ENCODE measurements at regions not wholly inside any gene's neighbourhood (a gene's known extent, or its start where the extent isn't known, plus 50 kb on each side); places are given as distances from the start of the nearest gene placed in this dataset.

DNA sequence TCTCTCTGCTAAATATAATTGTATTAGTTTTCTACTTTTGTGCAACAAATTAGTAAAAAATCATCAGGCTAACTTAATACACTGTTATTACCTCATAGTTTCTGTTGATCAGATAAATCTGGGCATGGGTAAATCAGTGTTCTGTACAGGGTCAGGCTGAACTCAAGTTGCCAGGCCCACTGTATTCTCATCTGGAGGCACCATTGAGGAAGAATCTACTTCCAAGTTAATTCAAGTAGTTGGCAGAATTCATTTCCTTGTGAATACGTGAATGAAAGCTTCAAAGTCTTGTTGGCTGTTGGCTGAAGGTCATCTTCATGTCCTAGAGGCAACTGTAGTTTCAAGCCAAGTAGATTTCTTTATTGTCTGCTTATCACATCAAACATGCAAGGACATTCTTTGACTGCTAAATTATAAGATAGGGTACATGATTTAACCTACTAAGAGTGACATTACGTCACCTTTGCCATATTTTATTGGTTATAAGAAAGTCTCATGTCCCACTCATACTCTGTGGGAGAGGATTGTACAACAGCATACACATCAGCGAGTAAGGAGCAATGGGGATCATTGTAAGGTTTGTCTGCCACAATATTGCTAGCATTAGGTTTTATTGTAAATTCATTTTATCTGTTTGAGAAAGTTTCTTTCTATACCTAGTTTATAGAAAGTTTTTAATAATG is 1219.0 kb downstream of the ARAP2 start:
- Mint-ChIP-seq H3K27me3 (ENCODE audit: insufficient read depth) (peaks cover 2% of the 10 kb centered on the region; the same call in 1 of the 2 replicates), H3K4me1 (ENCODE audit: low read depth) (peaks cover 25% of the 10 kb centered on the region; the same call in 1 of the 2 replicates), H3K27ac (peak overlapping the region; percentile 47; the same call in 1 of the 2 replicates), H3K9me3 (peaks cover 24% of the 10 kb centered on the region), H3K4me3 (peak overlapping the region; percentile 73; the same call in 1 of the 2 replicates), H3K36me3 (ENCODE audit: low read depth) (no peaks in the 10 kb centered on the region)
- TF ChIP-seq, protein P1, sequence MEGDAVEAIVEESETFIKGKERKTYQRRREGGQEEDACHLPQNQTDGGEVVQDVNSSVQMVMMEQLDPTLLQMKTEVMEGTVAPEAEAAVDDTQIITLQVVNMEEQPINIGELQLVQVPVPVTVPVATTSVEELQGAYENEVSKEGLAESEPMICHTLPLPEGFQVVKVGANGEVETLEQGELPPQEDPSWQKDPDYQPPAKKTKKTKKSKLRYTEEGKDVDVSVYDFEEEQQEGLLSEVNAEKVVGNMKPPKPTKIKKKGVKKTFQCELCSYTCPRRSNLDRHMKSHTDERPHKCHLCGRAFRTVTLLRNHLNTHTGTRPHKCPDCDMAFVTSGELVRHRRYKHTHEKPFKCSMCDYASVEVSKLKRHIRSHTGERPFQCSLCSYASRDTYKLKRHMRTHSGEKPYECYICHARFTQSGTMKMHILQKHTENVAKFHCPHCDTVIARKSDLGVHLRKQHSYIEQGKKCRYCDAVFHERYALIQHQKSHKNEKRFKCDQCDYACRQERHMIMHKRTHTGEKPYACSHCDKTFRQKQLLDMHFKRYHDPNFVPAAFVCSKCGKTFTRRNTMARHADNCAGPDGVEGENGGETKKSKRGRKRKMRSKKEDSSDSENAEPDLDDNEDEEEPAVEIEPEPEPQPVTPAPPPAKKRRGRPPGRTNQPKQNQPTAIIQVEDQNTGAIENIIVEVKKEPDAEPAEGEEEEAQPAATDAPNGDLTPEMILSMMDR (IDR thresholded peaks at IDR 0.05) = no peak
- DNase-seq = no peak

DNA sequence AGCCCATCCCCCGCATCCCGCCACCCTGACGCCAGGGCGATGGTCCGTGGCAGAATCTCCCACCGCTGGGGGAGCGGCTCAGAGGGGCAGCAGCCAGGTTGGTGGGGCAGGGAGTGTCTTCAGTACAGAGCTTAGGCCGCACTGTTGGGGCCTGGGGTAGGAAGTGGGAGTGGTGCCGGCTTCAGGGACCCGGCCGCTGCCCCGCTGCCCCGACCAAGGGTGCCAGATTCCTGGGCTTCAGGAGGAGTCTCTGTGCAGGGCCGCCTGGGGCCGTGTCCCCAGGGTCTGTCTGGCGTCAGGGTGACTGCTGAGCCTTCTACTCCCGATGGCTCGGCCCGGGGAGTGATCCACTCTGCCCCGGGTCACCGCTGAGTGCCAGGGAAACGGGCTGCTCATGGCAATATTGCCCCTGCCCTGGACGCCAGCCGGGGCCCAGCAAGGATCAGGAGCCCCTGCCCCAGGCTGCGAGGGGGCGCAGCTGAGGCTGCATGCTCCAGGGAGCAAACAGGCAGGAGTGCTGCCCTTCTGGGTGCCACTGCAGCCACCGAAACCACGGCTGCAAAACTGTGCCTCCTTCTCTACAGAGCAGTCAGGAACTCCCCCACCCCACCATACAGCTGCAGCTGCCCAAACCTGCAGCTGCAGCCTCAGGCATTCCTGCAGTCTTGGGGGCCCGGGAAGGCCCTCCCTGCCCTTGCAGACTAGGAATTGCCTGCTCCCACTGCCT is 1206.1 kb downstream of the ARAP2 start:
- Mint-ChIP-seq H3K27ac (no peak overlapping the region), H3K27me3 (ENCODE audit: insufficient read depth) (no peaks in the 10 kb centered on the region), H3K9me3 (peaks cover 10% of the 10 kb centered on the region), H3K4me3 (no peak overlapping the region), H3K36me3 (ENCODE audit: low read depth) (peaks cover 5% of the 10 kb centered on the region; the same call in 1 of the 2 replicates), H3K4me1 (ENCODE audit: low read depth) (no peaks in the 10 kb centered on the region; the same call in 1 of the 2 replicates)
- TF ChIP-seq, protein P1 (IDR thresholded peaks at IDR 0.05) = no peak
- no peak for DNase-seq

DNA sequence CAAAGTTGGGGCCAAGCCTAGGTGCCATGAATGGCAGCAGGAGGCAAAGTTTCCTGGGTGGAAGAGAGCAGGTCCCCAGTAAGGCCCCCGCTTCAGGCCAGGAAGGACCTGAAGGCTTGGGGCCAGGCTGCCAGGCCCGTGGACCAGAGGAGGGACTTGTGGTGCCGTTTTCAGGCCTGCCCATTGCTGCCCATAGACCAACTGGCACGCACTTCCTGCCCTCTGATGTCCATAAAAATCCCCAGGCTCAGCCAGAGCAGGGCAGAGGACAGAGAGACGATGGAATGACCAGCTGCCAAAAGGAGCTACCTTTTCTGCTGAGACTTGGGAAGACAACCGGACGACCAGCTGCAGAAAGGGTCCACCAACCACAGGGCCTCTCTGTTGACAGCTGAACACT is 1205.5 kb downstream of the ARAP2 start:
- no peak for DNase-seq
- Mint-ChIP-seq H3K4me1 (ENCODE audit: low read depth) (no peaks in the 10 kb centered on the region; the same call in 1 of the 2 replicates), H3K36me3 (ENCODE audit: low read depth) (peaks cover 5% of the 10 kb centered on the region; the same call in 1 of the 2 replicates), H3K9me3 (peaks cover 8% of the 10 kb centered on the region), H3K27ac (no peak overlapping the region), H3K4me3 (no peak overlapping the region), H3K27me3 (ENCODE audit: insufficient read depth) (no peaks in the 10 kb centered on the region)
- TF ChIP-seq, protein P1 (IDR thresholded peaks at IDR 0.05) = no peak

DNA sequence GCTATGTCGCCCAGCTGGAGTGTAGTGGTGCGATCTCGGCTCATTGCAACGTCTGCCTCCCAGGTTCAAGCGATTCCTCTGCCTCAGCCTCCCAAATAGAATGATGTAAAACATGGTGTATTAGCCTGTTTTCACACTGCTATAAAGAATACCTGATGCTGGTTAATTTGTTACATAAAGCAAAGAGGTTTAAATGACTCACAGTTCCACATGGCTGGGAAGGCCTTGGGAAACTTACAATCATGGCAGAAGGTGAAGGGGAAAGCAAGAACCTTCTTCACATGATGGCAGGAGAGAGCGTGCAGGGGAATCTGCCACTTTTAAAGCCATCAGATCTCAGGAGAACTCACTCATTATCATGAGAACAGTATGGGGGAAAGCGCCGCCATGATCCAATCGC is 1191.8 kb downstream of the ARAP2 start:
- Mint-ChIP-seq H3K27ac (no peak overlapping the region), H3K4me1 (ENCODE audit: low read depth) (no peaks in the 10 kb centered on the region), H3K36me3 (ENCODE audit: low read depth) (no peaks in the 10 kb centered on the region; the same call in 1 of the 2 replicates), H3K9me3 (peaks cover 17% of the 10 kb centered on the region; the same call in 1 of the 2 replicates), H3K27me3 (ENCODE audit: insufficient read depth) (no peaks in the 10 kb centered on the region), H3K4me3 (no peak overlapping the region)
- DNase-seq = no peak
- TF ChIP-seq, protein P1 (IDR thresholded peaks at IDR 0.05) = no peak

DNA sequence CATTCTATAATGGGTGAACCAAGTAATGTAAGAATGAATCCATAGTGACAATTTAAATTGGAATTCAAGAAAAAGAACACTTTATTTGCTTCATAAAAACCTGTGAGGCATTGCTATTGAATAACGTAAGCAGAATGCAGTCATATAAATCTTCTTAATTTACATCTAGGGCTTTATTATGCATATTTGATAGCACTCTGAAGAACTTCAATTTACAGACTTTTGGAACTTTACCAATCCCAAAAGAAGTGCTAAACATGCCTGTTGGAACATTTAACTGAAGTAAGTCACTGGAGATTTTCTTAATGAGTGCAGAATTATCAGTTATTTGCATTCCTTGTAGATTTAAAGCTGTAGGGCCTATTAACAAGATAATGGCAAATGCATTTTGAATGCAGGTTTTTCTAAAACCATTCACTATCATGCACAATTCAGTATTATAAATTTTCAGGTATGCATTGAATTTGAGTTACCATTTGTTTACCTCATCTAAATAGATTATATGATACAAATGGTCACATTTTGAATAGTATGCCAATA is 1181.2 kb downstream of the ARAP2 start:
- no peak overlapping the region for H3K4me3 Mint-ChIP-seq
- H3K27ac Mint-ChIP-seq = no peak overlapping the region
- TF ChIP-seq, protein P1 (IDR thresholded peaks at IDR 0.05) = no peak
- H3K4me1 Mint-ChIP-seq (ENCODE audit: low read depth) = no peaks in the 10 kb centered on the region; the same call in 1 of the 2 replicates
- peaks cover 12% of the 10 kb centered on the region for H3K9me3 Mint-ChIP-seq
- no peaks in the 10 kb centered on the region for H3K36me3 Mint-ChIP-seq (ENCODE audit: low read depth)
- no peaks in the 10 kb centered on the region for H3K27me3 Mint-ChIP-seq (ENCODE audit: insufficient read depth)
- DNase-seq = no peak

Measured in HFFc6 (cell line).